WTC11 (cell line): ENCODE measurements at regions not wholly inside any gene's neighbourhood (a gene's known extent, or its start where the extent isn't known, plus 50 kb on each side); places are given as distances from the start of the nearest gene placed in this dataset.

Experiments
- ATAC-seq: fragments of 200-7000 bp; cut with Tn5 transposase; 2 replicates; pipeline ENCODE4 v1.10.0; 2021; ENCODE audit warnings: mild to moderate bottlenecking, moderate library complexity
- CTCF ChIA-PET: fragments of 300-600 bp; sonication (Branson Sonifier 250); formaldehyde crosslinking; loops from one replicate; lab custom pipeline; 2021; ENCODE audit warnings: antibody characterized with exemption; lab: Charles Lee
- POLR2A ChIA-PET: fragments of 350-600 bp; sonication (Branson Sonifier 250); formaldehyde crosslinking; loops from one replicate; lab custom pipeline; 2021; ENCODE audit warnings: antibody characterized with exemption; lab: Charles Lee
- DNase-seq: peaks from one replicate; pipeline ENCODE4 v3.0.0; 2021; ENCODE audit warnings: low spot score
- H3K27ac Mint-ChIP-seq: 2 replicates; pipeline ENCODE4 v1.8.0; 2021; ENCODE audit warnings: mixed read lengths
- H3K27me3 Mint-ChIP-seq: 2 replicates; pipeline ENCODE4 v1.8.0; 2021; ENCODE audit warnings: low read depth, mild to moderate bottlenecking, moderate library complexity, mixed read lengths
- H3K36me3 Mint-ChIP-seq: 2 replicates; pipeline ENCODE4 v1.8.0; 2021; ENCODE audit warnings: mixed read lengths
- H3K4me1 Mint-ChIP-seq: 2 replicates; pipeline ENCODE4 v1.8.0; 2022; ENCODE audit warnings: mixed read lengths
- H3K4me3 Mint-ChIP-seq: 2 replicates; pipeline ENCODE4 v1.8.0; 2021; ENCODE audit warnings: mild to moderate bottlenecking, moderate library complexity, mixed read lengths
- H3K9me3 Mint-ChIP-seq: 2 replicates; pipeline ENCODE4 v1.8.0; 2021; ENCODE audit warnings: mixed read lengths
- AR ChIP-seq: fragments of 250-450 bp; sonication (Bioruptor Pico); IDR thresholded peaks from 2 replicates; pipeline ENCODE4 v1.9.0; 2021; ENCODE audit warnings: mild to moderate bottlenecking
- ATF6 ChIP-seq: sonication (generic); formaldehyde crosslinking; IDR thresholded peaks from 2 replicates; pipeline ENCODE4 v1.8.1; 2023; ENCODE audit warnings: mild to moderate bottlenecking, missing genetic modification reagents
- CDX4 ChIP-seq: fragments of 250-450 bp; sonication (Bioruptor Pico); IDR thresholded peaks from 2 replicates; pipeline ENCODE4 v1.9.0; 2021; ENCODE audit warnings: moderate library complexity, mild to moderate bottlenecking, inconsistent platforms, borderline replicate concordance
- CREB1 ChIP-seq: sonication (generic); formaldehyde crosslinking; IDR thresholded peaks from 2 replicates; pipeline ENCODE4 v1.8.0; 2023; ENCODE audit warnings: mild to moderate bottlenecking, missing genetic modification reagents
- ESRRA ChIP-seq: sonication (generic); formaldehyde crosslinking; IDR thresholded peaks from 2 replicates; pipeline ENCODE4 v1.8.1; 2022; ENCODE audit warnings: mild to moderate bottlenecking, missing genetic modification reagents, borderline replicate concordance
- FOXK1 ChIP-seq: sonication (generic); formaldehyde crosslinking; IDR thresholded peaks from 2 replicates; pipeline ENCODE4 v1.8.0; 2022; ENCODE audit warnings: mild to moderate bottlenecking, moderate library complexity, missing genetic modification reagents
- HMGXB4 ChIP-seq: sonication (generic); formaldehyde crosslinking; IDR thresholded peaks from 2 replicates; pipeline ENCODE4 v1.8.1; 2023; ENCODE audit warnings: mild to moderate bottlenecking, moderate library complexity, missing genetic modification reagents
- MXD4 ChIP-seq: fragments of 250-450 bp; sonication (Bioruptor Pico); IDR thresholded peaks from 2 replicates; pipeline ENCODE4 v1.8.0; 2021; ENCODE audit warnings: mild to moderate bottlenecking, moderate library complexity, borderline replicate concordance
- NFE2L1 ChIP-seq: sonication (generic); formaldehyde crosslinking; IDR thresholded peaks from 2 replicates; pipeline ENCODE4 v1.8.1; 2023; ENCODE audit warnings: missing genetic modification reagents
- NR1H2 ChIP-seq: sonication (generic); formaldehyde crosslinking; IDR thresholded peaks from 2 replicates; pipeline ENCODE4 v1.9.0; 2021; ENCODE audit warnings: mild to moderate bottlenecking, moderate library complexity, missing genetic modification reagents
- SMAD4 ChIP-seq: sonication (generic); formaldehyde crosslinking; IDR thresholded peaks from 2 replicates; pipeline ENCODE4 v1.8.0; 2022; ENCODE audit warnings: mild to moderate bottlenecking, missing genetic modification reagents
- ZNF281 ChIP-seq: sonication (generic); formaldehyde crosslinking; IDR thresholded peaks from 2 replicates; pipeline ENCODE4 v1.8.0; 2023; ENCODE audit warnings: mild to moderate bottlenecking, missing genetic modification reagents
- ZSCAN18 ChIP-seq: fragments of 250-450 bp; sonication (Bioruptor Pico); IDR thresholded peaks from 2 replicates; pipeline ENCODE4 v2.1.2; 2022; ENCODE audit warnings: mild to moderate bottlenecking, moderate library complexity

GRCh38 chr12:131586269-131586668 lies 124.6 kb upstream of the SFSWAP start (continued):
- TF ChIP-seq ATF6 (CRISPR knock-in tag) = no peak
- TF ChIP-seq ZNF281 (CRISPR knock-in tag) = no peak
- TF ChIP-seq HMGXB4 (CRISPR knock-in tag) = no peak

- TF ChIP-seq FOXK1 (CRISPR knock-in tag) = no peak
- no peak for TF ChIP-seq SMAD4
- no peak for TF ChIP-seq CDX4
- no peak for TF ChIP-seq AR (CRISPR knock-in tag)
- H3K9me3 Mint-ChIP-seq = peaks cover 25% of the 10 kb centered on the region
- peaks cover 13% of the 10 kb centered on the region for H3K36me3 Mint-ChIP-seq
- POLR2A ChIA-PET = no interaction called here
- no peaks in the 10 kb centered on the region for H3K27me3 Mint-ChIP-seq
- peaks cover 17% of the 10 kb centered on the region for H3K4me1 Mint-ChIP-seq
- H3K27ac Mint-ChIP-seq = no peak overlapping the region
- H3K4me3 Mint-ChIP-seq = no peak overlapping the region
- DNase-seq (no peak), ATAC-seq (no peak)
- CTCF ChIA-PET = no interaction called here
Observed at GRCh38 chr12:131586761-131587160, 124.1 kb upstream of the SFSWAP start.

- Mint-ChIP-seq H3K4me1 (peaks cover 17% of the 10 kb centered on the region), H3K27ac (no peak overlapping the region), H3K9me3 (peaks cover 30% of the 10 kb centered on the region), H3K4me3 (no peak overlapping the region), H3K36me3 (peaks cover 12% of the 10 kb centered on the region), H3K27me3 (no peaks in the 10 kb centered on the region)
- ChIA-PET POLR2A (no interaction called here), CTCF (no interaction called here)
- ATAC-seq = no peak
- no peak for TF ChIP-seq NFE2L1 (CRISPR knock-in tag)
- no peak for DNase-seq
Observed at GRCh38 chr12:131587565-131587964, 123.3 kb upstream of the SFSWAP start.

- Mint-ChIP-seq H3K36me3 (no peaks in the 10 kb centered on the region), H3K9me3 (peaks cover 16% of the 10 kb centered on the region), H3K4me3 (no peak overlapping the region), H3K27me3 (no peaks in the 10 kb centered on the region), H3K4me1 (peaks cover 17% of the 10 kb centered on the region), H3K27ac (no peak overlapping the region)
- ChIA-PET CTCF (interaction anchor here (1.1 to 1.5 kb wide), 2 partner anchors 430 to 473 kb away, joined by 3 read pairs; no protein-coding TSS in a partner anchor), POLR2A (no interaction called here)
- no peak for DNase-seq
- ATAC-seq = no peak
- TF ChIP-seq CREB1 (CRISPR knock-in tag) = no peak
- no peak for TF ChIP-seq MXD4 (CRISPR knock-in tag)
- no peak for TF ChIP-seq ESRRA (CRISPR knock-in tag)
- no peak for TF ChIP-seq HMGXB4 (CRISPR knock-in tag)
- no peak for TF ChIP-seq NR1H2
- no peak for TF ChIP-seq ZSCAN18 (CRISPR knock-in tag)
Observed at GRCh38 chr12:131589221-131589897, 121.5 kb upstream of the SFSWAP start.
